ENCODE measurements at regions not wholly inside any gene's neighbourhood (a gene's known extent, or its start where the extent isn't known, plus 50 kb on each side); places are given as distances from the start of the nearest gene placed in this dataset.

GRCh38 chr7:68470836-68471435 is 1127.3 kb upstream of the AUTS2 start:
- Histone ChIP-seq H4K20me1 (ENCODE audit: insufficient read depth, low read length, poor library complexity, severe bottlenecking) (no peaks in the 10 kb centered on the region), H3F3A (ENCODE audit: low read depth) (no peaks in the 10 kb centered on the region), H3K9me2 (replicated peaks; ENCODE audit: low read depth, low read length) (no peaks in the 10 kb centered on the region), H3K9me3 (ENCODE audit: insufficient read depth, low read depth, low read length) (peaks cover 10% of the 10 kb centered on the region; the same call in 1 of the 2 replicates), H2AFZ (ENCODE audit: low read length) (no peak overlapping the region), H3K36me3 (ENCODE audit: insufficient read depth, low read length) (no peaks in the 10 kb centered on the region), H3K9ac (ENCODE audit: low read depth, low read length, poor library complexity, severe bottlenecking) (no peak overlapping the region), H3K4me2 (ENCODE audit: low read depth, low read length, poor library complexity, severe bottlenecking) (no peak overlapping the region), H3K4me3 (ENCODE audit: low read length, poor library complexity, severe bottlenecking) (no peak overlapping the region), H3K79me2 (ENCODE audit: insufficient read depth, low read length) (no peaks in the 10 kb centered on the region), H3K27me3 (ENCODE audit: insufficient read depth, low read length, poor library complexity, severe bottlenecking) (no peaks in the 10 kb centered on the region), H3K4me1 (ENCODE audit: insufficient read depth, low read length, poor library complexity, severe bottlenecking) (no peaks in the 10 kb centered on the region)
- TF ChIP-seq EZH2phosphoT487 (IDR thresholded peaks at IDR 0.05; ENCODE audit: borderline replicate concordance) (no peak), CTCF (conservative IDR thresholded peaks at IDR 0.05; ENCODE audit: low read length) (no peak)

GRCh38 chr7:68472688-68473087 is 1125.6 kb upstream of the AUTS2 start:
- no peak overlapping the region for H3K4me3 ChIP-seq (ENCODE audit: low read length, poor library complexity, severe bottlenecking)
- no peaks in the 10 kb centered on the region for H3K4me1 ChIP-seq (ENCODE audit: insufficient read depth, low read length, poor library complexity, severe bottlenecking)
- H3K79me2 ChIP-seq (ENCODE audit: insufficient read depth, low read length): no peaks in the 10 kb centered on the region
- no peaks in the 10 kb centered on the region for H3K9me2 ChIP-seq (replicated peaks; ENCODE audit: low read depth, low read length)
- no peaks in the 10 kb centered on the region for H3K36me3 ChIP-seq (ENCODE audit: insufficient read depth, low read length)
- no peak overlapping the region for H2AFZ ChIP-seq (ENCODE audit: low read length)
- no peak overlapping the region for H3K9ac ChIP-seq (ENCODE audit: low read depth, low read length, poor library complexity, severe bottlenecking)
- H3K9me3 ChIP-seq (ENCODE audit: insufficient read depth, low read depth, low read length): peaks cover 7% of the 10 kb centered on the region; the same call in 1 of the 2 replicates
- H3K4me2 ChIP-seq (ENCODE audit: low read depth, low read length, poor library complexity, severe bottlenecking): no peak overlapping the region
- H4K20me1 ChIP-seq (ENCODE audit: insufficient read depth, low read length, poor library complexity, severe bottlenecking): no peaks in the 10 kb centered on the region
- TF ChIP-seq EZH2phosphoT487 (IDR thresholded peaks at IDR 0.05; ENCODE audit: borderline replicate concordance) (no peak), CTCF (conservative IDR thresholded peaks at IDR 0.05; ENCODE audit: low read length) (no peak)
- no peaks in the 10 kb centered on the region for H3F3A ChIP-seq (ENCODE audit: low read depth)
- H3K27me3 ChIP-seq (ENCODE audit: insufficient read depth, low read length, poor library complexity, severe bottlenecking): no peaks in the 10 kb centered on the region

- no peak overlapping the region for H3K4me2 ChIP-seq (ENCODE audit: low read depth, low read length, poor library complexity, severe bottlenecking)
- H2AFZ ChIP-seq (ENCODE audit: low read length): no peak overlapping the region
- peaks cover 10% of the 10 kb centered on the region; the same call in 1 of the 2 replicates for H3K9me3 ChIP-seq (ENCODE audit: insufficient read depth, low read depth, low read length)
- H3K4me1 ChIP-seq (ENCODE audit: insufficient read depth, low read length, poor library complexity, severe bottlenecking): no peaks in the 10 kb centered on the region
- no peak for TF ChIP-seq CTCF (conservative IDR thresholded peaks at IDR 0.05; ENCODE audit: low read length)
- TF ChIP-seq EZH2phosphoT487 (IDR thresholded peaks at IDR 0.05; ENCODE audit: borderline replicate concordance): no peak
- H3K79me2 ChIP-seq (ENCODE audit: insufficient read depth, low read length): no peaks in the 10 kb centered on the region
- no peaks in the 10 kb centered on the region for H4K20me1 ChIP-seq (ENCODE audit: insufficient read depth, low read length, poor library complexity, severe bottlenecking)
- H3K4me3 ChIP-seq (ENCODE audit: low read length, poor library complexity, severe bottlenecking): no peak overlapping the region
- no peaks in the 10 kb centered on the region for H3K9me2 ChIP-seq (replicated peaks; ENCODE audit: low read depth, low read length)
- no peaks in the 10 kb centered on the region for H3F3A ChIP-seq (ENCODE audit: low read depth)
- H3K27me3 ChIP-seq (ENCODE audit: insufficient read depth, low read length, poor library complexity, severe bottlenecking): no peaks in the 10 kb centered on the region
- no peaks in the 10 kb centered on the region for H3K36me3 ChIP-seq (ENCODE audit: insufficient read depth, low read length)
- no peak overlapping the region for H3K9ac ChIP-seq (ENCODE audit: low read depth, low read length, poor library complexity, severe bottlenecking)
Measured at GRCh38 chr7:68474661-68475216, 1123.5 kb upstream of the AUTS2 start.
